ENCODE measurements at regions not wholly inside any gene's neighbourhood (a gene's known extent, or its start where the extent isn't known, plus 50 kb on each side); places are given as distances from the start of the nearest gene placed in this dataset.
"Not testable (repeated sequence)": the region's sequence is repeated elsewhere in the genome, so short reads cannot be mapped to it uniquely, and the experiment has no call there.

DNA sequence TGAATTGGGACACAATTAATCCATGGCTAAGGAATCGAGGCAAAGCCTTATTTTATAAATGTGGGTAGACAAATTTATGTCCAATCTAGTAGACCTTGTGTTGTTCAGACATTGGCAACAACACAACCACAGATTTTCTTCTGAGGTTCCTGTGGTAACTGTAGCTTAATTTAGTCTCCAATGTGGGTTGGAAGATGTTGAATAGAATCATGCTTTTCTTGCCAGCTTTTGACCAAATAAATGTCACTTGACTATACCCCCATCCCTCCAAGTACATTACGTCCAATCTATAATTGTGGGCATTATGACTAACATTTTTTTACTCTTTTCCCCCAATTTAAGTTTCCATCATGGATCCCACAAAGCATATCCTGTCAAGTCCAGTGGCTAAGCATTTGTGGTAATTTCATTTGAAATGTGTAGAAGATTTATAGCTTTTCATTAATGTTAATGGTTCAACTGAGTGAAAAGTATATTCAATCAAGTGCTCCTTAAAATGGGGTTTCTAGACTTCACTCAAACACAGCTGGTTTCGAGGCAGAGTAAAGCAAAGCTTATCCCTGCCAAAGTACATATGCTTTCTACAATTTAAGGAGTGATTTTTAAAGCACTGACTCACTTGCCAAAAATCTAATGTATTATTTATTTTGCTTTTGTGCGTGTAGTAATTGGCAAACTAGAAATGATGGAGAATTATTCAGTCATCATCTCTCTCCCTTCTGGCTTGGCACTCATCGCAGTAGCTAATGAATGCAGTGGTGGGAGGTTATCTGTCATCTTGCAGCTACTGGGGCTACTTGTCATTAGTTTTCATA lies 141.8 kb downstream of the FAM174A start:
- no peaks in the 10 kb centered on the region for H3K36me3 ChIP-seq
- H3K9me3 ChIP-seq, result peaks cover 0 to 28% (median 19%) of the 10 kb centered on the region in 8 donors
- TF ChIP-seq, protein P1, sequence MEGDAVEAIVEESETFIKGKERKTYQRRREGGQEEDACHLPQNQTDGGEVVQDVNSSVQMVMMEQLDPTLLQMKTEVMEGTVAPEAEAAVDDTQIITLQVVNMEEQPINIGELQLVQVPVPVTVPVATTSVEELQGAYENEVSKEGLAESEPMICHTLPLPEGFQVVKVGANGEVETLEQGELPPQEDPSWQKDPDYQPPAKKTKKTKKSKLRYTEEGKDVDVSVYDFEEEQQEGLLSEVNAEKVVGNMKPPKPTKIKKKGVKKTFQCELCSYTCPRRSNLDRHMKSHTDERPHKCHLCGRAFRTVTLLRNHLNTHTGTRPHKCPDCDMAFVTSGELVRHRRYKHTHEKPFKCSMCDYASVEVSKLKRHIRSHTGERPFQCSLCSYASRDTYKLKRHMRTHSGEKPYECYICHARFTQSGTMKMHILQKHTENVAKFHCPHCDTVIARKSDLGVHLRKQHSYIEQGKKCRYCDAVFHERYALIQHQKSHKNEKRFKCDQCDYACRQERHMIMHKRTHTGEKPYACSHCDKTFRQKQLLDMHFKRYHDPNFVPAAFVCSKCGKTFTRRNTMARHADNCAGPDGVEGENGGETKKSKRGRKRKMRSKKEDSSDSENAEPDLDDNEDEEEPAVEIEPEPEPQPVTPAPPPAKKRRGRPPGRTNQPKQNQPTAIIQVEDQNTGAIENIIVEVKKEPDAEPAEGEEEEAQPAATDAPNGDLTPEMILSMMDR (IDR thresholded peaks at IDR 0.05 in 8 of 11, conservative IDR thresholded peaks at IDR 0.05 in 3 of 11), result no peak
- TF ChIP-seq POLR2AphosphoS5 (IDR thresholded peaks at IDR 0.05), result no peak
- TF ChIP-seq POLR2A (IDR thresholded peaks at IDR 0.05), result no peak
- H3K27me3 ChIP-seq (replicated peaks in 1 of 7), result no peaks in the 10 kb centered on the region
- no peak for DNase-seq
- H3K4me1 ChIP-seq, result no peaks in the 10 kb centered on the region
- no peak overlapping the region for H3K4me3 ChIP-seq
- no peak overlapping the region for H3K27ac ChIP-seq
- intact Hi-C loops (cut with DNase I; ENCODE audit: low total_unique reads), result no loop called here
- WGBS, 5 donors, result 65 to 77% (median 73%) methylated on average over 5 of the region's 5 CpGs

DNA sequence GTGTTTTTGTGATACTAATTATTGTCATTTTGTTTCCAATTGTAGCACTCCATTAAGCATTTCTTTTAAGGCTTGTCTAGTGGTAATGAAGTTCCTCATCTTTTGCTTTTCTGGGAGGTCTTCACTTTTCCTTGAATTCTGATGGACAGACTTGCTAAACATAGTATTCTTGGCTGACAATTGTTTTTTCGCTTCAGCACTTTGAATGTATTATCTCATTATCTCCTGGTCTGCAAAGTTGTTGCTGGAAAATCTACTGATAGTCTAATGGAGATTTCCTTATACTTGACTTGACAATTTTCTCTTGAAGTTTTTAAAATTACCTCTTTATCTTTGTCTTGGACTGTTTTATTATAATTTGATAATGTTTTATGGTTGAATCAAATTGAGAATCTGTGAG lies 147.5 kb downstream of the FAM174A start:
- TF ChIP-seq POLR2A (IDR thresholded peaks at IDR 0.05), result no peak
- TF ChIP-seq, protein P1 (IDR thresholded peaks at IDR 0.05 in 8 of 11, conservative IDR thresholded peaks at IDR 0.05 in 3 of 11), result no peak
- TF ChIP-seq POLR2AphosphoS5 (IDR thresholded peaks at IDR 0.05), result no peak
- DNase-seq, result no peak
- H3K9me3 ChIP-seq, result peaks cover 12 to 50% (median 43%) of the 10 kb centered on the region in 8 donors
- intact Hi-C loops (cut with DNase I; ENCODE audit: low total_unique reads), result no loop called here
- 93 to 97% (median 94%) methylated on average over 1 of the region's 1 CpG for WGBS, 5 donors
- no peaks in the 10 kb centered on the region for H3K4me1 ChIP-seq
- no peaks in the 10 kb centered on the region for H3K36me3 ChIP-seq
- H3K27me3 ChIP-seq (replicated peaks in 1 of 7), result no peaks in the 10 kb centered on the region
- no peak overlapping the region for H3K27ac ChIP-seq
- no peak overlapping the region for H3K4me3 ChIP-seq

DNA sequence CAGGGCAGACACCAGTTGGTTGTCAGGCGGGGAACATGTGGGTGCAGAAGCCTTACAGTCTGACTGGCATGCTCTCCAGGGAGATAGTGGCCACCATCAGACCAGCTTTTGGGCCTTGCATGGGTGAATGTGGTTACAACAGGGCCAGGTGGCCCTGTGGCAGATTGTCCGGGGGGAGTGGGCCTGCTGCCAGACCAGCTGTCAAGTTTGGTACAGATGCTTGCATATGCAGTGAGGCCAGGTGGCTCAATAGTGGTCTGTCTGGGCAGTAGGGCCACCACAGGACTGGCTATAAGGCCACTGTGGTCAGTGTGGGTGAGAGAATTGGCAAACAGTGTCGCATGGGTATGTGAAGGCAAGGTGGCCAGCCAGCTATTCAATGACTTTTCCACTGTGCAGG lies 148.7 kb downstream of the FAM174A start:
- TF ChIP-seq POLR2AphosphoS5 (IDR thresholded peaks at IDR 0.05) (no peak), POLR2A (IDR thresholded peaks at IDR 0.05) (no peak)
- TF ChIP-seq, protein P1 (IDR thresholded peaks at IDR 0.05 in 8 of 11, conservative IDR thresholded peaks at IDR 0.05 in 3 of 11), result no peak
- intact Hi-C loops (cut with DNase I; ENCODE audit: low total_unique reads), result no loop called here
- 78 to 94% (median 83%) methylated on average over 2 to 3 of the region's 3 CpGs for WGBS, 5 donors
- H3K9me3 ChIP-seq, result peaks cover 12 to 47% (median 39%) of the 10 kb centered on the region in 8 donors
- H3K27me3 ChIP-seq (replicated peaks in 1 of 7), result no peaks in the 10 kb centered on the region
- no peaks in the 10 kb centered on the region for H3K36me3 ChIP-seq
- H3K4me1 ChIP-seq, result no peaks in the 10 kb centered on the region
- no peak overlapping the region for H3K4me3 ChIP-seq
- DNase-seq, result no peak
- H3K27ac ChIP-seq, result no peak overlapping the region

DNA sequence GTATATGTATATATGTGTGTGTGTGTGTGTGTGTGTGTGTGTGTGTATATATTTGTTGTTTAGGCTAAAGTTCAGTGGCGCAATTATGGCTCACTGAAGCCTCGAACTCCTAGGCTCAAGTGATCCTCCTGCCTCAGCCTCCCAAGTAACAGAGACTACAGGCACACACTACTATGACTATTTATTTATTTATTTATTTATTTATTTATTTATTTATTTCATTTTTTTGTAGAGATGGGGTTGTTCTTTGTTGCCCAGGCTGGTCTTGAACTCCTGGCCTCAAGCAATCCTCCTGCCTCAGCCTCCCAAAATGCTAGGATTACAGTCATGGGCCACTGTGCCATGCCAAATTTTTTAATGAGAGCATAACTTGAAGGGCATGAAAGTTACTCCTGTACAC lies 149.9 kb downstream of the FAM174A start:
- H3K27ac ChIP-seq; H3K4me1 ChIP-seq; H3K4me3 ChIP-seq; H3K27me3 ChIP-seq (replicated peaks in 1 of 7); DNase-seq; H3K36me3 ChIP-seq; intact Hi-C loops (cut with DNase I; ENCODE audit: low total_unique reads): not testable (repeated sequence)
- whole genome bisulfite sequencing, 5 donors, result 90 to 97% (median 95%) methylated on average over 2 of the region's 2 CpGs
- peaks cover 12 to 36% (median 32%) of the 10 kb centered on the region in 8 donors for H3K9me3 ChIP-seq

GRCh38 chr5:100688834-100689233 lies 153.7 kb downstream of the FAM174A start:
- H3K4me3 ChIP-seq; intact Hi-C loops (cut with DNase I; ENCODE audit: low total_unique reads); H3K27ac ChIP-seq; H3K4me1 ChIP-seq; H3K27me3 ChIP-seq (replicated peaks in 1 of 7); H3K9me3 ChIP-seq; H3K36me3 ChIP-seq; DNase-seq: not testable (repeated sequence)
- 89 to 98% (median 96%) methylated on average over 17 to 26 of the region's 26 CpGs for WGBS, 5 donors
